ENCODE measurements at regions not wholly inside any gene's neighbourhood (a gene's known extent, or its start where the extent isn't known, plus 50 kb on each side); places are given as distances from the start of the nearest gene placed in this dataset.
"Not testable (repeated sequence)": the region's sequence is repeated elsewhere in the genome, so short reads cannot be mapped to it uniquely, and the experiment has no call there.

- DNase-seq, result no peak
- no peak overlapping the region for H3K4me3 Mint-ChIP-seq
- peaks cover 14% of the 10 kb centered on the region for H3K36me3 Mint-ChIP-seq (ENCODE audit: low read depth)
- no peaks in the 10 kb centered on the region for H3K27me3 Mint-ChIP-seq (ENCODE audit: low read depth)
- CTCF ChIA-PET, result interaction anchor here (0.7 to 1.1 kb wide), 2 partner anchors 82 to 1092 kb away, joined by 3 read pairs; no protein-coding TSS in a partner anchor
- peaks cover 13% of the 10 kb centered on the region for H3K4me1 Mint-ChIP-seq (ENCODE audit: low read depth)
- H3K9me3 Mint-ChIP-seq, result peaks cover 26% of the 10 kb centered on the region
- H3K27ac Mint-ChIP-seq, result no peak overlapping the region
- intact Hi-C loops (cut with micrococcal nuclease), result no loop called here
Observed at GRCh38 chr12:46579474-46579873, 206.9 kb upstream of the SLC38A2 start.

- no peak for DNase-seq
- Mint-ChIP-seq H3K36me3 (ENCODE audit: low read depth) (peaks cover 3% of the 10 kb centered on the region), H3K4me3 (no peak overlapping the region), H3K27ac (no peak overlapping the region), H3K4me1 (ENCODE audit: low read depth) (peaks cover 4% of the 10 kb centered on the region), H3K9me3 (peaks cover 16% of the 10 kb centered on the region), H3K27me3 (ENCODE audit: low read depth) (no peaks in the 10 kb centered on the region)
- CTCF ChIA-PET, result interaction anchor here (0.7 kb wide), 1 partner anchor 1093 kb away, joined by 3 read pairs; no protein-coding TSS in a partner anchor
- intact Hi-C loops (cut with micrococcal nuclease), result no loop called here
Observed at GRCh38 chr12:46578190-46578982, 205.8 kb upstream of the SLC38A2 start.

- CTCF ChIA-PET, result no interaction called here
- no peak overlapping the region for H3K27ac Mint-ChIP-seq
Observed at GRCh38 chr12:46577063-46577776, 204.6 kb upstream of the SLC38A2 start.

GRCh38 chr12:46574847-46575246 lies 202.3 kb upstream of the SLC38A2 start:
- Mint-ChIP-seq H3K9me3 (no peaks in the 10 kb centered on the region), H3K4me3 (no peak overlapping the region), H3K27me3 (ENCODE audit: low read depth) (no peaks in the 10 kb centered on the region), H3K27ac (no peak overlapping the region), H3K4me1 (ENCODE audit: low read depth) (no peaks in the 10 kb centered on the region), H3K36me3 (ENCODE audit: low read depth) (no peaks in the 10 kb centered on the region)
- DNase-seq, result no peak
- intact Hi-C loops (cut with micrococcal nuclease), result no loop called here
- CTCF ChIA-PET, result no interaction called here

More at GRCh38 chr12:46577063-46577776, 204.6 kb upstream of the SLC38A2 start:
- intact Hi-C loops (cut with micrococcal nuclease), result no loop called here
- H3K9me3 Mint-ChIP-seq, result peaks cover 5% of the 10 kb centered on the region
- peaks cover 1% of the 10 kb centered on the region for H3K36me3 Mint-ChIP-seq (ENCODE audit: low read depth)
- no peaks in the 10 kb centered on the region for H3K4me1 Mint-ChIP-seq (ENCODE audit: low read depth)
- no peaks in the 10 kb centered on the region for H3K27me3 Mint-ChIP-seq (ENCODE audit: low read depth)
- no peak for DNase-seq
- H3K4me3 Mint-ChIP-seq, result no peak overlapping the region

GRCh38 chr12:46573347-46573658 lies 200.7 kb upstream of the SLC38A2 start:
- DNase-seq, result no peak
- intact Hi-C loops (cut with micrococcal nuclease), result no loop called here
- H3K4me1 Mint-ChIP-seq (ENCODE audit: low read depth), result no peaks in the 10 kb centered on the region
- H3K36me3 Mint-ChIP-seq (ENCODE audit: low read depth), result peaks cover 4% of the 10 kb centered on the region
- H3K9me3 Mint-ChIP-seq, result peaks cover 8% of the 10 kb centered on the region
- H3K27ac Mint-ChIP-seq, result no peak overlapping the region
- H3K4me3 Mint-ChIP-seq, result no peak overlapping the region
- CTCF ChIA-PET, result no interaction called here
- no peaks in the 10 kb centered on the region for H3K27me3 Mint-ChIP-seq (ENCODE audit: low read depth)

GRCh38 chr12:46572644-46573346 lies 200.2 kb upstream of the SLC38A2 start:
- Mint-ChIP-seq H3K27me3 (ENCODE audit: low read depth) (no peaks in the 10 kb centered on the region), H3K36me3 (ENCODE audit: low read depth) (peaks cover 4% of the 10 kb centered on the region), H3K4me1 (ENCODE audit: low read depth) (no peaks in the 10 kb centered on the region), H3K27ac (no peak overlapping the region), H3K9me3 (peaks cover 13% of the 10 kb centered on the region), H3K4me3 (no peak overlapping the region)
- intact Hi-C loops (cut with micrococcal nuclease), result no loop called here
- CTCF ChIA-PET, result no interaction called here
- no peak for DNase-seq

GRCh38 chr12:46571608-46572007 lies 199.0 kb upstream of the SLC38A2 start:
- DNase-seq, result no peak
- no peaks in the 10 kb centered on the region for H3K4me1 Mint-ChIP-seq (ENCODE audit: low read depth)
- no peak overlapping the region for H3K4me3 Mint-ChIP-seq
- no peaks in the 10 kb centered on the region for H3K27me3 Mint-ChIP-seq (ENCODE audit: low read depth)
- peaks cover 5% of the 10 kb centered on the region for H3K36me3 Mint-ChIP-seq (ENCODE audit: low read depth)
- H3K9me3 Mint-ChIP-seq, result peaks cover 20% of the 10 kb centered on the region
- CTCF ChIA-PET, result no interaction called here
- intact Hi-C loops (cut with micrococcal nuclease), result no loop called here
- no peak overlapping the region for H3K27ac Mint-ChIP-seq

- no peak overlapping the region for H3K27ac Mint-ChIP-seq
- no peaks in the 10 kb centered on the region for H3K27me3 Mint-ChIP-seq (ENCODE audit: low read depth)
- CTCF ChIA-PET, result interaction anchor here (0.8 kb wide), 1 partner anchor 71 kb away, joined by 3 read pairs; no protein-coding TSS in a partner anchor
- DNase-seq, result no peak
- no peak overlapping the region for H3K4me3 Mint-ChIP-seq
- intact Hi-C loops (cut with micrococcal nuclease), result no loop called here
- H3K36me3 Mint-ChIP-seq (ENCODE audit: low read depth), result peaks cover 7% of the 10 kb centered on the region
- peaks cover 33% of the 10 kb centered on the region for H3K9me3 Mint-ChIP-seq
- no peaks in the 10 kb centered on the region for H3K4me1 Mint-ChIP-seq (ENCODE audit: low read depth)
Observed at GRCh38 chr12:46569826-46570439, 197.4 kb upstream of the SLC38A2 start.

GRCh38 chr12:46567667-46568066 lies 195.1 kb upstream of the SLC38A2 start:
- H3K27ac Mint-ChIP-seq, result no peak overlapping the region
- CTCF ChIA-PET, result no interaction called here
- no peak for DNase-seq
- no peak overlapping the region for H3K4me3 Mint-ChIP-seq
- intact Hi-C loops (cut with micrococcal nuclease), result no loop called here
- no peaks in the 10 kb centered on the region for H3K27me3 Mint-ChIP-seq (ENCODE audit: low read depth)
- peaks cover 3% of the 10 kb centered on the region for H3K4me1 Mint-ChIP-seq (ENCODE audit: low read depth)
- H3K9me3 Mint-ChIP-seq, result peaks cover 38% of the 10 kb centered on the region
- H3K36me3 Mint-ChIP-seq (ENCODE audit: low read depth), result peaks cover 7% of the 10 kb centered on the region

GRCh38 chr12:46562625-46563225 lies 190.2 kb upstream of the SLC38A2 start:
- Mint-ChIP-seq H3K27ac (no peak overlapping the region), H3K36me3 (ENCODE audit: low read depth) (peaks cover 4% of the 10 kb centered on the region), H3K27me3 (ENCODE audit: low read depth) (no peaks in the 10 kb centered on the region), H3K4me3 (no peak overlapping the region), H3K9me3 (peaks cover 27% of the 10 kb centered on the region), H3K4me1 (ENCODE audit: low read depth) (peaks cover 15% of the 10 kb centered on the region)
- DNase-seq, result no peak
- intact Hi-C loops (cut with micrococcal nuclease), result no loop called here
- CTCF ChIA-PET, result no interaction called here

- H3K36me3 Mint-ChIP-seq (ENCODE audit: low read depth); intact Hi-C loops (cut with micrococcal nuclease); H3K27ac Mint-ChIP-seq; DNase-seq; H3K4me3 Mint-ChIP-seq; CTCF ChIA-PET; H3K27me3 Mint-ChIP-seq (ENCODE audit: low read depth): not testable (repeated sequence)
- peaks cover 24% of the 10 kb centered on the region for H3K9me3 Mint-ChIP-seq
- peaks cover 22% of the 10 kb centered on the region for H3K4me1 Mint-ChIP-seq (ENCODE audit: low read depth)
Observed at GRCh38 chr12:46561769-46562624, 189.4 kb upstream of the SLC38A2 start.

Data from activated naive CD4-positive, alpha-beta T cell treated with anti-CD3 and anti-CD28 coated beads for 36 hours (primary cell).